T-cell (primary cell): ENCODE measurements at regions not wholly inside any gene's neighbourhood (a gene's known extent, or its start where the extent isn't known, plus 50 kb on each side); places are given as distances from the start of the nearest gene placed in this dataset.
"Not testable (repeated sequence)": the region's sequence is repeated elsewhere in the genome, so short reads cannot be mapped to it uniquely, and the experiment has no call there.

Experiments
- ATAC-seq, 4 experiments: fragments of 200-7000 bp in 3 of 4; fragments of 150-1000 bp in 1 of 4; cut with Tn5 transposase; replicated peaks in 1 of 4; 1 replicate in 3 of 4; 2 replicates in 1 of 4; pipeline ENCODE4 v1.10.0; 2021; ENCODE audit warnings: moderate library complexity in 3 of 4, mild to moderate bottlenecking in 2 of 4, moderate number of reproducible peaks in 1 of 4
- CTCF ChIA-PET, 2 donors: fragments of 300-600 bp; sonication (Branson Sonifier 250); formaldehyde crosslinking; loops; one replicate each; lab custom pipeline; 2022; ENCODE audit warnings: antibody characterized with exemption in 2 of 2; lab: Charles Lee
- POLR2A ChIA-PET, 2 donors: fragments of 300-600 bp; sonication (Branson Sonifier 250); formaldehyde crosslinking; loops; one replicate each; lab custom pipeline; 2022; ENCODE audit warnings: antibody characterized with exemption in 2 of 2; lab: Charles Lee
- DNase-seq, 35 experiments: peaks; one replicate each; pipeline versions ENCODE4 v3.0.0 to v3.0.0-alpha.2; 2013 to 2023
- H3K27ac ChIP-seq: one replicate; pipeline ENCODE4 v1.5.1; 2013; ENCODE audit warnings: low read length
- H3K27me3 ChIP-seq, 2 experiments: replicated peaks in 1 of 2; 1 replicate in 1 of 2; 2 replicates in 1 of 2; pipeline versions ENCODE4 v1.6.1 to v1.7.0; 2013; ENCODE audit warnings: low read length in 1 of 2, mixed read lengths in 1 of 2; ENCODE audit not compliant: control insufficient read depth in 2 of 2, insufficient read depth in 2 of 2; ENCODE audit errors: extremely low read depth in 1 of 2
- H3K36me3 ChIP-seq, 2 donors: 1 replicate in 1 of 2; 2 replicates in 1 of 2; pipeline versions ENCODE4 v1.6.1 to v1.7.0; 2013; ENCODE audit warnings: low read length in 1 of 2; ENCODE audit not compliant: control insufficient read depth in 2 of 2, insufficient read depth in 1 of 2; ENCODE audit errors: extremely low read depth in 1 of 2
- H3K4me1 ChIP-seq, 2 experiments: 1 replicate in 1 of 2; 2 replicates in 1 of 2; pipeline versions ENCODE4 v1.6.1 to v1.7.0; 2013; ENCODE audit warnings: low read length in 2 of 2, mixed read lengths in 1 of 2; ENCODE audit not compliant: insufficient read depth in 2 of 2, control insufficient read depth in 1 of 2; ENCODE audit errors: extremely low read depth in 1 of 2
- H3K4me3 ChIP-seq, 2 donors: 1 replicate in 1 of 2; 2 replicates in 1 of 2; pipeline versions ENCODE4 v1.5.1 to v1.7.0; 2013; ENCODE audit warnings: mild to moderate bottlenecking in 2 of 2, low read length in 1 of 2, moderate library complexity in 1 of 2; ENCODE audit not compliant: control insufficient read depth in 1 of 2; ENCODE audit errors: extremely low read depth in 1 of 2
- H3K9me3 ChIP-seq: 2 replicates; pipeline ENCODE4 v1.7.0; 2013
- H3K27ac Mint-ChIP-seq, 2 donors: one replicate each; pipeline ENCODE4 v1.8.0; 2020 to 2021; ENCODE audit warnings: mild to moderate bottlenecking in 2 of 2, mixed read lengths in 2 of 2
- H3K27me3 Mint-ChIP-seq, 2 donors: one replicate each; pipeline ENCODE4 v1.8.0; 2021 to 2022; ENCODE audit warnings: mixed read lengths in 2 of 2
- H3K36me3 Mint-ChIP-seq: one replicate; pipeline ENCODE4 v1.8.0; 2021; ENCODE audit warnings: mixed read lengths
- H3K4me1 Mint-ChIP-seq, 3 donors: one replicate each; pipeline ENCODE4 v1.8.0; 2020 to 2022; ENCODE audit warnings: mixed read lengths in 3 of 3, mild to moderate bottlenecking in 1 of 3
- H3K4me3 Mint-ChIP-seq, 3 donors: one replicate each; pipeline ENCODE4 v1.8.0; 2020 to 2022; ENCODE audit warnings: mild to moderate bottlenecking in 3 of 3, mixed read lengths in 3 of 3, moderate library complexity in 3 of 3
- H3K9me3 Mint-ChIP-seq, 3 donors: one replicate each; pipeline ENCODE4 v1.8.0; 2020 to 2022; ENCODE audit warnings: mixed read lengths in 3 of 3
- WGBS: methylation state at CpG from one replicate; pipeline ENCODE4 v1.1.5; 2013; ENCODE audit warnings: missing lambda C conversion rate; ENCODE audit not compliant: insufficient coverage; 5-methylcytosine and 5-hydroxymethylcytosine counted together

DNA sequence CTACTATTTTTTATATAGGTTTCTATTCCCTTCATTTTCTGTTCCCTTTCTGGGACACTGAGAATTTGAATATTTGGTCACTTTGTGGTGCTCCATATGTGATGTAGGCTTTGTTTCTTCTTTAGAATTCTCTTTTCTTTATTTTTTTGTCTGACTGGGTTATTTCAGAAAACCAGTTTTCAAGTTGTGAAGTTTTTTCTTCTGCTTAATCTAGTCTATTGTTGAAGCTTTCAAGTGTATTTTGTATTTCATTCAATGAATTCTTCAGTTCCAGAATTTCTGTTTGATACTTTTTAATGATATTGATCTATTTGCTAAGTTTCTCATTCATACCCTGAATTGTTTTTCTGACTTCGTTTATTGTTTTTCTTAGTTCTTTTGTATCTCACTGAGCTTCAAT lies 96.2 kb upstream of the HAND2 start:
- peaks cover 0 to 4% of the 10 kb centered on the region in 2 experiments for H3K27me3 ChIP-seq
- DNase-seq (no peak), ATAC-seq (no peak)
- H3K4me1 Mint-ChIP-seq: no peaks in the 10 kb centered on the region
- no peaks in the 10 kb centered on the region for H3K9me3 ChIP-seq
- no peak overlapping the region for H3K4me3 ChIP-seq
- no peaks in the 10 kb centered on the region for H3K27me3 Mint-ChIP-seq
- no peak overlapping the region for H3K27ac ChIP-seq
- H3K36me3 Mint-ChIP-seq: peaks cover 3% of the 10 kb centered on the region
- WGBS: no CpG with 5 or more reads among the region's 1 CpG
- H3K27ac Mint-ChIP-seq: no peak overlapping the region
- H3K4me3 Mint-ChIP-seq: no peak overlapping the region
- no peaks in the 10 kb centered on the region for H3K36me3 ChIP-seq
- H3K4me1 ChIP-seq: no peaks in the 10 kb centered on the region
- H3K9me3 Mint-ChIP-seq: peaks cover 11 to 50% (median 19%) of the 10 kb centered on the region in 3 donors
- CTCF ChIA-PET: interaction anchor here in 1 of 2 donors (0.7 kb wide), 1 partner anchor 187 kb away, joined by 3 read pairs; no protein-coding TSS in a partner anchor
- POLR2A ChIA-PET: no interaction called here

DNA sequence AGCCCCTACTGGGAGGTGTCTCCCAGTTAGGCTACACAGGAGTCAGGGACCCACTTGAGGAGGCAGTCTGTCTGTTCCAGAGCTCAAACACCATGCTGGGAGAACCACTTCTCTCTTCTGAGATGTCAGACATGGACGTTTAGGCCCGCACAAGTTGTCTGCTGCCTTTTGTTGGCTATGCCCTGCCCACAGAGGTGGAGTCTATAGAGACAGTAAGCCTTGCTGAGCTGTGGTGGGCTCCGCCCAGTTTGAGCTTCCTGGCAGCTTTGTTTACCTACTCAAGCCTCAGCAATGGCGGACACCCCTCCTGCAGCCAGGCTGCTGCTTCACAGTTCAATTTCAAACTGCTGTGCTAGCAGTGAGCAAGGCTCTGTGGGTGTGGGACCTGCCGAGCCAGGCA lies 88.6 kb upstream of the HAND2 start:
- H3K36me3 ChIP-seq, H3K4me1 Mint-ChIP-seq, H3K27me3 Mint-ChIP-seq, ATAC-seq, CTCF ChIA-PET, H3K4me1 ChIP-seq, H3K27me3 ChIP-seq, H3K36me3 Mint-ChIP-seq, H3K4me3 ChIP-seq, H3K9me3 ChIP-seq, H3K27ac ChIP-seq, DNase-seq, H3K4me3 Mint-ChIP-seq, POLR2A ChIA-PET, H3K27ac Mint-ChIP-seq: not testable (repeated sequence)
- WGBS: 83% methylated on average over 4 of the region's 5 CpGs
- peaks cover 15 to 37% (median 29%) of the 10 kb centered on the region in 3 donors for H3K9me3 Mint-ChIP-seq

DNA sequence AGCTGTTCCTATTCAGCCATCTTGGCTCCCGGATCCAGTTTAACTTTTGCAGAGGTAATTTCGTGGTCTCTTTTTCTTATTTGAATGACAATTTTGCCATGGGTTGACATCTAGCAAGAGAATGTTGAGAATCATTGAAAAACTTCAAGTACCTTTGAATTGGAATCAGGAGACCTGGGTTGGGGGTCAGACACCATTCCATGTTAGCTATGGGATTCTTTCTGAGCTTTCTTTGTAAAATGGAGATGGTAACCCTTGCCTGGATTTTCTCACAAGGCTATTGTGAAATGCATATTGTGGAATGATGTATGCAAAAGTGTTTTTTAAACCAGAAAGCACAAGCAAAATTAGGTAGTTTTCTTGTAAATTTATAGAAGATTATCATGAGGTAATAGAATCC lies 79.1 kb upstream of the HAND2 start:
- no peak for DNase-seq
- H3K4me1 Mint-ChIP-seq: no peaks in the 10 kb centered on the region
- POLR2A ChIA-PET: no interaction called here

GRCh38 chr4:173608632-173609031 lies 78.6 kb upstream of the HAND2 start:
- ATAC-seq, H3K27ac Mint-ChIP-seq, CTCF ChIA-PET, H3K9me3 ChIP-seq, POLR2A ChIA-PET, H3K27me3 Mint-ChIP-seq, H3K4me3 ChIP-seq, DNase-seq, H3K27ac ChIP-seq, H3K36me3 Mint-ChIP-seq, H3K27me3 ChIP-seq, H3K4me1 ChIP-seq, H3K36me3 ChIP-seq, H3K4me3 Mint-ChIP-seq, H3K4me1 Mint-ChIP-seq: not testable (repeated sequence)
- 36% methylated on average over 4 of the region's 15 CpGs for WGBS
- H3K9me3 Mint-ChIP-seq: peaks cover 4 to 17% (median 15%) of the 10 kb centered on the region in 3 donors

More for the DNA sequence above, 79.1 kb upstream of the HAND2 start:
- Mint-ChIP-seq H3K4me3 (no peak overlapping the region), H3K9me3 (peaks cover 4 to 17% (median 15%) of the 10 kb centered on the region in 3 donors), H3K27me3 (peaks cover 2 to 7% of the 10 kb centered on the region in 2 donors), H3K27ac (no peak overlapping the region), H3K36me3 (no peaks in the 10 kb centered on the region)
- no peak overlapping the region for H3K27ac ChIP-seq
- 75% methylated on average over 2 of the region's 2 CpGs for WGBS
- H3K27me3 ChIP-seq: peaks cover 0 to 2% of the 10 kb centered on the region in 2 experiments
- CTCF ChIA-PET: no interaction called here
- H3K4me1 ChIP-seq: no peaks in the 10 kb centered on the region
- H3K4me3 ChIP-seq: no peak overlapping the region
- ATAC-seq: no peak
- no peaks in the 10 kb centered on the region for H3K36me3 ChIP-seq
- no peaks in the 10 kb centered on the region for H3K9me3 ChIP-seq

GRCh38 chr4:173591760-173592159 lies 61.7 kb upstream of the HAND2 start:
- Histone ChIP-seq H3K4me1 (no peaks in the 10 kb centered on the region), H3K9me3 (no peaks in the 10 kb centered on the region), H3K36me3 (no peaks in the 10 kb centered on the region), H3K4me3 (no peak overlapping the region), H3K27ac (no peak overlapping the region), H3K27me3 (peaks cover 0 to 7% of the 10 kb centered on the region in 2 experiments)
- Mint-ChIP-seq H3K4me3 (no peak overlapping the region), H3K27ac (no peak overlapping the region), H3K9me3 (peaks cover 0 to 5% (median 0%) of the 10 kb centered on the region in 3 donors), H3K27me3 (peaks cover 8% of the 10 kb centered on the region in 2 donors), H3K36me3 (no peaks in the 10 kb centered on the region), H3K4me1 (no peaks in the 10 kb centered on the region)
- ChIA-PET CTCF (no interaction called here), POLR2A (no interaction called here)
- no peak for ATAC-seq
- no CpG with 5 or more reads among the region's 3 CpGs for WGBS
- no peak for DNase-seq

DNA sequence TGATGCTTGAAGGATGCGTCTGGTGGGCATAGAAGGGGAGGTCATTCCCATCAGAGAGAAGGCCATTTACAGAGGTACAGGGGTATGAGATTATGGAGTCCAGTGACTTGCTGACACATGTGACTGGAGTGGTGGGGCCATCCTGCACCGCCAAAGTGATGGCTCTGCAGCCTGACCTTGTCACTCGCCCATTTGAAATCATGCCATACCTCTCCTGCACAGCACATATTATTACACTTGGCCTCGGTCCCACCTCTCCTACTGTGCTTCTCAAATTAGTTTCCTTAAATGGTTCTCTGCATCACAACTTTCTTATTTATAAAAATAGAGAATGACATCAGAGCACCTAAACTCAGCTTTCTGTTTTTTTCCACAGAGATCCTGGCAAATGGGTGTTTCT lies 60.7 kb upstream of the HAND2 start:
- no peak overlapping the region for H3K27ac ChIP-seq
- no peaks in the 10 kb centered on the region for H3K9me3 ChIP-seq
- Mint-ChIP-seq H3K4me3 (no peak overlapping the region), H3K27me3 (peaks cover 12 to 13% of the 10 kb centered on the region in 2 donors), H3K4me1 (no peaks in the 10 kb centered on the region), H3K36me3 (no peaks in the 10 kb centered on the region), H3K9me3 (peaks cover 0 to 5% (median 0%) of the 10 kb centered on the region in 3 donors), H3K27ac (no peak overlapping the region)
- no peak overlapping the region for H3K4me3 ChIP-seq
- WGBS: 87% methylated on average over 4 of the region's 4 CpGs
- ChIA-PET CTCF (no interaction called here), POLR2A (no interaction called here)
- H3K27me3 ChIP-seq: peaks cover 0 to 7% of the 10 kb centered on the region in 2 experiments
- H3K36me3 ChIP-seq: no peaks in the 10 kb centered on the region
- no peak for DNase-seq
- no peak for ATAC-seq
- no peaks in the 10 kb centered on the region for H3K4me1 ChIP-seq
